Smooth muscle cell (in vitro differentiated cells): ENCODE measurements at regions not wholly inside any gene's neighbourhood (a gene's known extent, or its start where the extent isn't known, plus 50 kb on each side); places are given as distances from the start of the nearest gene placed in this dataset.

Experiments
- DNase-seq: peaks from one replicate; lab custom pipeline; 2025; ENCODE audit not compliant: unreplicated experiment; lab: John Stamatoyannopoulos, UW
- H2AFZ ChIP-seq: fragments of 200-600 bp; sonication (generic); 2 replicates; pipeline ENCODE4 v1.6.0; 2016; ENCODE audit warnings: antibody characterized with exemption, low read depth, mild to moderate bottlenecking
- H3F3A ChIP-seq: fragments of 200-600 bp; sonication (generic); 2 replicates; pipeline ENCODE4 v1.6.0; 2017; ENCODE audit warnings: antibody characterized with exemption, low read depth
- H3K27ac ChIP-seq: fragments of 200-600 bp; sonication (generic); 2 replicates; pipeline ENCODE4 v1.5.1; 2016; ENCODE audit warnings: low read depth, mild to moderate bottlenecking
- H3K27me3 ChIP-seq: fragments of 200-600 bp; sonication (generic); 2 replicates; pipeline ENCODE4 v1.6.1; 2016; ENCODE audit warnings: low read depth, mild to moderate bottlenecking
- H3K36me3 ChIP-seq: fragments of 200-600 bp; sonication (generic); 2 replicates; pipeline ENCODE4 v1.5.1; 2016; ENCODE audit warnings: low read depth
- H3K4me1 ChIP-seq: fragments of 200-600 bp; sonication (generic); 2 replicates; pipeline ENCODE4 v1.5.1; 2016; ENCODE audit warnings: low read depth
- H3K4me2 ChIP-seq: fragments of 200-600 bp; sonication (generic); 2 replicates; pipeline ENCODE4 v1.6.0; 2016; ENCODE audit warnings: mild to moderate bottlenecking
- H3K4me3 ChIP-seq: fragments of 200-600 bp; sonication (generic); 2 replicates; pipeline ENCODE4 v1.5.1; 2016; ENCODE audit warnings: mild to moderate bottlenecking
- H3K79me2 ChIP-seq: fragments of 200-600 bp; sonication (generic); 2 replicates; pipeline ENCODE4 v1.6.0; 2016; ENCODE audit warnings: low read depth, mild to moderate bottlenecking
- H3K9ac ChIP-seq: fragments of 200-600 bp; sonication (generic); 2 replicates; pipeline ENCODE4 v1.6.0; 2016; ENCODE audit warnings: low read depth
- H3K9me3 ChIP-seq: fragments of 200-600 bp; sonication (generic); replicated peaks from 2 replicates; pipeline ENCODE4 v1.5.1; 2016; ENCODE audit warnings: low read depth
- H4K20me1 ChIP-seq: fragments of 200-600 bp; sonication (generic); 2 replicates; pipeline ENCODE4 v1.6.0; 2016; ENCODE audit warnings: low read depth
- CTCF ChIP-seq: fragments of 200-600 bp; sonication (generic); IDR thresholded peaks from 2 replicates; pipeline ENCODE4 v1.5.1; 2017; ENCODE audit warnings: borderline replicate concordance, mild to moderate bottlenecking, antibody characterized with exemption; ENCODE audit not compliant: insufficient read depth, poor library complexity, severe bottlenecking
- WGBS: methylation state at CpG from one replicate; pipeline ENCODE4 v1.1.7; 2016; ENCODE audit warnings: low lambda C conversion rate; 5-methylcytosine and 5-hydroxymethylcytosine counted together

- Histone ChIP-seq H3K9me3 (no peaks in the 10 kb centered on the region), H3K9ac (no peak overlapping the region), H3K36me3 (no peaks in the 10 kb centered on the region), H3K27me3 (no peaks in the 10 kb centered on the region), H3F3A (no peaks in the 10 kb centered on the region), H3K27ac (no peak overlapping the region), H3K4me3 (no peak overlapping the region), H3K4me2 (no peak overlapping the region), H3K79me2 (no peaks in the 10 kb centered on the region), H2AFZ (no peak overlapping the region), H3K4me1 (no peaks in the 10 kb centered on the region), H4K20me1 (no peaks in the 10 kb centered on the region)
- TF ChIP-seq CTCF = no peak
- no peak for DNase-seq
- WGBS = 74% methylated on average over 3 of the region's 3 CpGs
Measured at GRCh38 chr2:181745796-181746540, 65.7 kb upstream of the NEUROD1 start.

GRCh38 chr2:181746844-181747243 lies 66.5 kb upstream of the NEUROD1 start:
- Histone ChIP-seq H3K4me2 (no peak overlapping the region), H3K27ac (no peak overlapping the region)

GRCh38 chr2:181750305-181750704 lies 70.0 kb upstream of the NEUROD1 start:
- DNase-seq = no peak
- Histone ChIP-seq H3F3A (no peaks in the 10 kb centered on the region), H2AFZ (no peak overlapping the region), H3K4me2 (no peak overlapping the region), H4K20me1 (no peaks in the 10 kb centered on the region), H3K9ac (no peak overlapping the region), H3K4me1 (peaks cover 9% of the 10 kb centered on the region), H3K4me3 (no peak overlapping the region), H3K79me2 (no peaks in the 10 kb centered on the region), H3K27ac (no peak overlapping the region), H3K27me3 (no peaks in the 10 kb centered on the region), H3K9me3 (no peaks in the 10 kb centered on the region), H3K36me3 (no peaks in the 10 kb centered on the region)
- no peak for TF ChIP-seq CTCF
- WGBS = 85% methylated on average over 8 of the region's 8 CpGs

More at GRCh38 chr2:181746844-181747243, 66.5 kb upstream of the NEUROD1 start:
- H3K79me2 ChIP-seq = no peaks in the 10 kb centered on the region
- H3K9me3 ChIP-seq = no peaks in the 10 kb centered on the region
- no peaks in the 10 kb centered on the region for H3F3A ChIP-seq
- no peak overlapping the region for H3K4me3 ChIP-seq
- no peak for TF ChIP-seq CTCF
- WGBS = 86% methylated on average over 2 of the region's 2 CpGs
- H3K27me3 ChIP-seq = no peaks in the 10 kb centered on the region
- no peak overlapping the region for H3K9ac ChIP-seq
- DNase-seq = no peak
- no peaks in the 10 kb centered on the region for H3K36me3 ChIP-seq
- no peaks in the 10 kb centered on the region for H4K20me1 ChIP-seq
- H3K4me1 ChIP-seq = no peaks in the 10 kb centered on the region
- no peak overlapping the region for H2AFZ ChIP-seq
